ENCODE measurements at regions not wholly inside any gene's neighbourhood (a gene's known extent, or its start where the extent isn't known, plus 50 kb on each side); places are given as distances from the start of the nearest gene placed in this dataset.
"Not testable (repeated sequence)": the region's sequence is repeated elsewhere in the genome, so short reads cannot be mapped to it uniquely, and the experiment has no call there.

- not testable (repeated sequence) for H2BK120ac ChIP-seq (replicated peaks; ENCODE audit: low read depth, low read length); H3K27me3 ChIP-seq (replicated peaks in 1 of 4; ENCODE audit: control insufficient read depth in 3 of 4, extremely low read depth in 1 of 4, insufficient read depth in 3 of 4, low read length in 3 of 4); H3K79me2 ChIP-seq (ENCODE audit: control insufficient read depth in 1 of 2, insufficient read depth in 2 of 2, low read length in 2 of 2); H3K4me2 ChIP-seq (ENCODE audit: insufficient read depth in 1 of 2, low read depth in 2 of 2, low read length in 2 of 2); H2BK15ac ChIP-seq (ENCODE audit: low read length); H3K9ac ChIP-seq (replicated peaks in 1 of 4; ENCODE audit: extremely low read depth in 1 of 4, low read depth in 3 of 4, low read length in 3 of 4); FAIRE-seq; H4K5ac ChIP-seq (ENCODE audit: insufficient read length, low read depth, low read length); H4K20me1 ChIP-seq (replicated peaks in 1 of 2; ENCODE audit: control insufficient read depth in 1 of 2, insufficient read depth in 2 of 2, low read length in 2 of 2); H2BK12ac ChIP-seq (ENCODE audit: low read depth, low read length); H3K79me1 ChIP-seq (ENCODE audit: low read depth, low read length); H4K91ac ChIP-seq (replicated peaks; ENCODE audit: insufficient read length, low read length); H4K8ac ChIP-seq (ENCODE audit: extremely low read depth, insufficient read depth, low read length); H3K4me3 ChIP-seq (ENCODE audit: extremely low read depth in 1 of 4, insufficient read depth in 2 of 4, low read depth in 3 of 4, low read length in 4 of 4); H3K36me3 ChIP-seq (ENCODE audit: control insufficient read depth in 2 of 4, insufficient read depth in 4 of 4, low read length in 3 of 4); H3K23ac ChIP-seq (ENCODE audit: insufficient read length); H3K27ac ChIP-seq (ENCODE audit: low read depth, low read length); H2AK5ac ChIP-seq (ENCODE audit: low read depth, low read length); DNase-seq (ENCODE audit: low read depth in 1 of 2, low spot score in 2 of 2); H3K9me3 ChIP-seq (ENCODE audit: insufficient read depth in 2 of 2, low read depth in 1 of 2, low read length in 1 of 2); H2AFZ ChIP-seq (ENCODE audit: low read length); H3K23me2 ChIP-seq (ENCODE audit: low read depth, low read length); H2BK20ac ChIP-seq (ENCODE audit: low read length); H2BK5ac ChIP-seq (ENCODE audit: low read depth, low read length); H3K4ac ChIP-seq (replicated peaks; ENCODE audit: insufficient read length, low read depth, low read length); H3K4me1 ChIP-seq (replicated peaks in 1 of 4; ENCODE audit: control insufficient read depth in 3 of 4, insufficient read depth in 4 of 4, low read length in 3 of 4); H3K18ac ChIP-seq (ENCODE audit: extremely low read depth, low read length); H3K14ac ChIP-seq (ENCODE audit: insufficient read length); H3K56ac ChIP-seq (replicated peaks; ENCODE audit: insufficient read length, low read depth, low read length)
- ChIA-PET POLR2A (ENCODE audit: partially characterized antibody) (interaction anchor here (2.9 kb wide), 1 partner anchor 74 kb away, joined by 9 read pairs; the partner anchor contains the start of gene RPL38), CTCF (ENCODE audit: partially characterized antibody) (interaction anchor here (0.9 to 3.3 kb wide), 10 partner anchors 8 to 179 kb away, joined by 3 to 20 read pairs (median 4); no protein-coding TSS in a partner anchor)
- WGBS, 2 experiments (ENCODE audit: extremely low coverage in 1 of 2, insufficient coverage in 1 of 2, insufficient read length in 1 of 2, insufficient replicate concordance in 2 of 2, low coverage in 1 of 2, low lambda C conversion rate in 2 of 2, missing lambda C conversion rate in 1 of 2), result 91% methylated on average over 6 of the region's 6 CpGs; no CpG with 5 or more reads in 1 of the 2 experiments
Observed at GRCh38 chr17:74129800-74130199, 73.7 kb upstream of the RPL38 start.
